Neural cell (in vitro differentiated cells): ENCODE measurements at regions not wholly inside any gene's neighbourhood (a gene's known extent, or its start where the extent isn't known, plus 50 kb on each side); places are given as distances from the start of the nearest gene placed in this dataset.

Experiments used
- EZH2 ChIP-seq: fragments of 200-600, 300-800 bp; shearing (Covaris generic), sonication (generic); IDR thresholded peaks from 2 replicates; pipeline ENCODE4 v1.6.1; 2014; ENCODE audit warnings: antibody characterized with exemption, low read length, borderline replicate concordance, mild to moderate bottlenecking; ENCODE audit not compliant: insufficient read depth, poor library complexity, severe bottlenecking
- RAD21 ChIP-seq: fragments of 450-650 bp; conservative IDR thresholded peaks from 2 replicates; pipeline ENCODE4 v1.6.1; 2014; ENCODE audit warnings: antibody characterized with exemption, mild to moderate bottlenecking, moderate library complexity

DNA sequence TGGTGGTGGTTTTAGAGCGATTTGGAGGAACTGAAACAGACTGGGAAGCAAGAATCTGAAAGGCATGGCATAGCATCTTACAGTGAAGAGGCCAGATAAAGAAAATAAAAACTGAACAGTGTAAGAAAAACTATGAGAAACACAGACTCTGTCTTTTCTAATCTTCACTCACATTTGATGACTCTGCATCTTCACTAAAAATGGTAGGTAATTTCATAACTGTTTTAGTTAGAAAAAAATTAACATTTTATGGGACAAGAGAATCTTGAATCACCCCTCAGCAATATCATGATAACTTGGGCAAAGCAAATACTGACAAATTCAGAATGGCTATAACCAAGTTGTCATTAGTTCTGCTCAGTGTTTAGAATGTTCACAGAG, 812.6 kb downstream of the MCTP2 start:
- TF ChIP-seq EZH2 (no peak), RAD21 (no peak)
